Stimulated activated naive CD4-positive, alpha-beta T cell (primary cell): ENCODE measurements at regions not wholly inside any gene's neighbourhood (a gene's known extent, or its start where the extent isn't known, plus 50 kb on each side); places are given as distances from the start of the nearest gene placed in this dataset.

Experiments
- DNase-seq, 6 experiments: peaks; one replicate each; lab custom pipeline; 2025; lab: John Stamatoyannopoulos, UW

GRCh38 chr7:52695973-52696595, 339.3 kb upstream of the POM121L12 start:
- no peak for DNase-seq

DNA sequence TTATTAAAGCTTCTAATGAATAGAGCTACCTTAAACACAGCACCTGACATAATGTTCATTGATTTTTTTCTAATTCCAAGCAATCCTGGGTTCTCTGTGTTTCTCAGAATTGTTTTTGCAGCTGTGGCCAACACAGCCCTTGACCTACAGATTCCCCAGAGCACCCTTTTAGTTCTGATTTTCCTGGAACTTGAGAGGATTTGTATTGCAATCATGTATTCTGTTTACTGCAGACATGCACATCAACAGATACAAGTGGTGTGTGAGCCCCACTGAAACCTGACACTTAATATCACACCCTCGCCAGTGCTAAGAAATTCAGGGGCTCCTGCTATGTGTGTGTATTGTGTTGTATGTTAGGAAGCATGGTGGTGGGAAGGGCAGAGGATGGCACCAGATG, 344.2 kb upstream of the POM121L12 start:
- no peak for DNase-seq

DNA sequence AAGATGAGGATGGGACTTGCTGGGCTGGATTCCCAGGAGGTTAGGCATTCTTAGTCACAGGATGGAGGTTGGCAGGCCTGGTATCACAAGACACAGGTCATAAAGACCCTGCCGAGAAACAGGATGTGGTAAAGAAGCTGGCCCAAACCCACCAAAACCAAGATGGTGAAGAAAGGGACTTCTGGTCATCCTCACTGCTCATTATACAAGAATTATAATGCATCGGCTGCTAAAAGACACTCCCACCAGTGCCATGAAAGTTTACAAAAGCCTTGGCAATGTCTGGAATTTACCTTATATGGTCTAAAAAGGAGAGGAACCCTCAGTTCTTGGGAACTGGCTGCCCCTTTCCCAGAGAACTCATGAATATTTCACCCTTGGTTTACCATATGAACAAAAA, 345.5 kb upstream of the POM121L12 start:
- DNase-seq: no peak

GRCh38 chr7:52685333-52685732, 350.1 kb upstream of the POM121L12 start:
- DNase-seq: no peak

DNA sequence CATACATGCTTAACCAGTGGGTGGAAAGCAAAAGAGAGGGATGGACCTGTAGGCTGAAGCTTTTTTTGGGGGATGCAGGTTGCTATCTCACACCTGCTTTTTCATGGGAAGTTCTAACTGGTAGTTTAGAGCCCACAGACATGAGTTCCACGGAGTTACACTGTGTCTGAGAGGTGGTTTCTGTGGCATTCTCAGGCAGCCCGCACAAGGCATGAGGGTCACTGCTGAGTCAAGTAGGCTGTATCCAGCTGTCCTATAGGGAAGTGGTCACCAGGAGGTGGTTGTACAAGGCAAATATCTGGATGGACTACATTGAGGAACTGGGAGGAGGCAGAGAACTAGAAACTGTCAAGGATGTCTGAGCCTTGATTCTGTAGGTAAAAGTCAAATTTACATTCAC, 351.0 kb upstream of the POM121L12 start:
- DNase-seq: no peak

DNA sequence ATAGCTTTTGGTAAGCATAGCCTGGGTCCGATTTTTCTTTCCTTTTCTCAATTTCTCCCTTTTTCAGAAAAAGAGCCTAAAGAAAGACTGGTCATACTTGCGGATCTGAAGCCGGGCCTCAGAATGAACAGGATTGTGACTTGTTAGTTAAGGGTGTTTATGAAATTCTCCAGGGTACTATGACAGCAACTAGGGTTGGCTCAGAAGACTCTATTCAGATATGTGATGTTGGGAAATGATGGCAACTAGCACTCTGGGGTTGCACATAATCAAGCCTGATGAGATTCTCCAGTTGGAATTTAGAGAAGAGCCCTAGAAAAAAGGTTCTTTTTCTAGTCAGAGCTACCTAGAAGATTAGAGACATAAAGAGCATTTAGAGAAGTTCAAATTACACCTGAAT, 352.4 kb upstream of the POM121L12 start:
- DNase-seq: no peak

- DNase-seq: no peak
These were observed 364.7 kb upstream of the POM121L12 start for GRCh38 chr7:52670608-52671225.

GRCh38 chr7:52669031-52669430, 366.4 kb upstream of the POM121L12 start:
- DNase-seq: no peak

DNA sequence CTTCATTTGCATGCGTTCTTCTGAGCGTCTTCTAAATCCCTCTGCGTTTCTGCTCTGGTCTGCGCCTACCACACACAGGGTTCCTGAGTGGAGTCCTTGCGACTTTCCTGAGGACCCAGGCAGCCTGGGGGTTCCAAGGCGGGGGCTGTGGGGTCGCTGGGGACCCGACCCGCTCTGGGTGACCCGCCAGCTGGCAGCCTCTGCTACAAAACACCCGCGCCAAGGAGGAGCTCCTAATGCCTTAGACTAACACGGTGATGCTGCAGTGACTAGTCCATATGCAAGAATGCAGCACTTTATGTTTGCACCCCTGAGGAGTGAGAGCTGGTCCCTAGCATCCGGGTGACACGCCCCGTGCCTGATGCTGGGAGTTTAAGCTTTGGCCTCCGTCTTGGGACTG, 367.0 kb upstream of the POM121L12 start:
- DNase-seq: no peak

- no peak for DNase-seq
These were observed 376.3 kb upstream of the POM121L12 start for GRCh38 chr7:52659178-52659577.

- DNase-seq: no peak
These were observed 379.3 kb upstream of the POM121L12 start for GRCh38 chr7:52656098-52656497.

DNA sequence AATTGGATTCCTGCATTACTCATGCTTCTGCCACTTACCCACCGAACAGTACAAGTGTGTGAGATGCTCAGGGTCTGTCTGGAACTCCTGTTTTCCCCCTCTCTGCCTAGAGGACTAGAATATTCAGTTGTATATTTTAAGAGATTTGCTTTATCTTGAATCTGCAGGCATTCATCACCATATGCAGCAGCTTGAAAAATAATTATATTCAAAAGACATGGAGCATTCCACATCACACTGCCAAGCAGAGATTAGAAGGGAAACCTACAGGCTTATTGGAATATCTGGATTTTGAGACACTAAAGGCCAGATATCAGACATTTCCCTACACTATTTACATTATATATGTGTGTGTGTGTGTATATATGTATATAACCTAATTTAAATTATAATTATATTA, 382.8 kb upstream of the POM121L12 start:
- DNase-seq: no peak

GRCh38 chr7:52648872-52649271, 386.6 kb upstream of the POM121L12 start:
- DNase-seq: no peak

- DNase-seq: no peak
These were observed 388.4 kb upstream of the POM121L12 start for GRCh38 chr7:52647046-52647445.

DNA sequence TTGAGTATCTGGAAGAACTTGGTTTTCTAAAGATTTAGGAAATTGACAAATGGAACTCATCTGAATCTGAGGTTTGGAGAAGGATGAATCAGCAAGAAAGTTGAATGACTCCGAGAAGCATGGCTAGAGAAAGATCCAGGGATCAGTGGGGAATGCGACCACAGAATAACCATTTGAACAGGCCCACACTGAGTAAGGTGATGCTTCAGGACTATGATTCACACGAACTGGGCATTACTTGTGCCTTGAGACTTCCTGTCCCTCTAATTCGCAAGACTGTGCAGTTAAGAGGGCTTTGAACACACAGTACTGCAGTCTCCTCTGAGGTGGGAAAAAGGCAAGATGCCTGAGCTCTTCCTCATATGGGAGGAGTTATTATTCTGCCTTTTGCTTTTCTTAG, 395.5 kb upstream of the POM121L12 start:
- no peak for DNase-seq

- DNase-seq: no peak
These were observed 396.3 kb upstream of the POM121L12 start for GRCh38 chr7:52639126-52639525.

DNA sequence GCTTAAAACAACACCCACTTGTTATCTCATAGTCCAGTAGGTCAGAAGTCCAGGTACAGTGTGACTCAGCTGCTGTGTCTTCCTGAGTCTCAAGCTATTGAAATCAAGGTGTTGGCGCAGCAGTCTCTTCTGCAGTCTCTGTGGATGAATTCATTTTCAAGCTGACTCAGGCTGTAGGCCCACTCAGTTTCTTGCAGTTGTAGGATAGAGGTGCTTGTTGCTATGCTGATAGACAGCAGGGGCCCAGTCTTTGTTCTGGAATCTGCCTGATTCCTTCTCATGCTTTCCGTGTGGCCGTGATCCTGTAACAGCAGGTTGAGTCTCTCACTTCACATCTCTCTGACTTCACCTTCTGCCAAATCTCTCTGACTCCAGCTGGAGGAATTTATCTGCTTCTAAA, 400.4 kb upstream of the POM121L12 start:
- DNase-seq: no peak

- DNase-seq: no peak
These were observed 414.6 kb upstream of the POM121L12 start for GRCh38 chr7:52620849-52621248.

GRCh38 chr7:52616552-52616951, 418.9 kb upstream of the POM121L12 start:
- no peak for DNase-seq

- no peak for DNase-seq
These were observed 420.3 kb upstream of the POM121L12 start for GRCh38 chr7:52615021-52615695.

DNA sequence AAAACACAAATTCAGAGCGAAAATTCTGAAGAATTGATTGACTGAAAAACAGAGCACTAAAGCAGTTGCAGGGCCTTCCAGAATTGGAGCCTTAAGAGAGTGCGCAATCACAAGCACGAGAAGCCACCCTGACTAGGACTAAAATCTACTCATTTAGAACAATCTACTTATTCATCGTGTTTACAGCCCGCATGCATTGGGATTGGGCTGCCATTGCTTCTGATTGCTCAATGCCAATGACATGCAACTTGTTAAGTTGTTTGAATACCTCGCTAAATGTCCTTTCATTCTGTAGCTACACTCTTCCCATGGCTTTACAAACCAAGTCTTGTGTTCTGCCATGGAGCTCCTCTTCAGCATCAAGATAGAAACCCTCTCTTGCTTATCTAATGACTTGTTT, 425.9 kb upstream of the POM121L12 start:
- DNase-seq: no peak

DNA sequence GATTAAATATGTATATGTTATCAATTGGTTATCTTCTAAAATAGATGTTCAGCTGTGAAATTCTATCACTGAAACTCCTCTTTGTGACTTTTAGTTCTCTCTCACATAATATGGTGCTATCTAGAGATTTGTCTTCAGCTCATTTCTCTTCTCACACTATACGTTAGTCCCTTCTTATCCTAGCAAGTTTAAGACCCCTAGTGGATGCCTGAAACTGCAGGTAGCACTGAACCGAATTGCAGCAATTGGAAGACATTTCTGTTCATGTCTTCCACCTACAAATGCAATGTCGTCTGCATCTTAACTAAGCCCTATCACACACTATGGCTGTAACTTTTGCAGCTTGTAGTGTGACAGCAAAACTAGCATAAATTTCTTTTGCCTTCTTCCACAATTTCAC, 442.7 kb upstream of the POM121L12 start:
- DNase-seq: no peak

- DNase-seq: no peak
These were observed 448.7 kb upstream of the POM121L12 start for GRCh38 chr7:52586704-52587103.

GRCh38 chr7:52584041-52584440, 451.4 kb upstream of the POM121L12 start:
- no peak for DNase-seq
